ENCODE measurements at regions not wholly inside any gene's neighbourhood (a gene's known extent, or its start where the extent isn't known, plus 50 kb on each side); places are given as distances from the start of the nearest gene placed in this dataset.
"Not testable (repeated sequence)": the region's sequence is repeated elsewhere in the genome, so short reads cannot be mapped to it uniquely, and the experiment has no call there.

DNA sequence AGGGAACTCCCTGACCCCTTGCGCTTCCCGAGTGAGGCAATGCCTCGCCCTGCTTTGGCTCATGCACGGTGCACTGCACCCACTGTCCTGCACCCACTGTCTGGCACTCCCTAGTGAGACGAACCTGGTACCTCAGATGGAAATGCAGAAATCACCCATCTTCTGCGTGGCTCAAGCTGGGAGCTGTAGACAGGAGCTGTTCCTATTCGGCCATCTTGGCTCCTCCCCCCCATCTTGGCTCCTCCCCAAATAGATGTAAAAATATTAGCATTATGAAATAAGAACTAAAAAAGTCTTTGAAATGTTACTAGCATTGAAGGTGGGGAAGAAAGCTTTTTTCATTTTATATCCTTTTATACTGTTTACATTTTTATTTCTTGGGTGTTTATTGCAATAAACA, 525.9 kb upstream of the PPP2R3A start:
- TF ChIP-seq ZNF274 (IDR thresholded peaks at IDR 0.05; ENCODE audit: low read depth, low read length); YY1 (IDR thresholded peaks at IDR 0.05; ENCODE audit: insufficient read depth, insufficient read length): not testable (repeated sequence)

Measured in NT2/D1 (cell line).